NCI-H2081 (cell line): ENCODE measurements at regions not wholly inside any gene's neighbourhood (a gene's known extent, or its start where the extent isn't known, plus 50 kb on each side); places are given as distances from the start of the nearest gene placed in this dataset.

ENCODE experiments used
- DNase-seq, 2 experiments: peaks; one replicate each; lab custom pipeline; 2025; lab: John Stamatoyannopoulos, UW

- DNase-seq: no peak
Measured at GRCh38 chr9:124179196-124180071, 78.3 kb upstream of the NEK6 start.

DNA sequence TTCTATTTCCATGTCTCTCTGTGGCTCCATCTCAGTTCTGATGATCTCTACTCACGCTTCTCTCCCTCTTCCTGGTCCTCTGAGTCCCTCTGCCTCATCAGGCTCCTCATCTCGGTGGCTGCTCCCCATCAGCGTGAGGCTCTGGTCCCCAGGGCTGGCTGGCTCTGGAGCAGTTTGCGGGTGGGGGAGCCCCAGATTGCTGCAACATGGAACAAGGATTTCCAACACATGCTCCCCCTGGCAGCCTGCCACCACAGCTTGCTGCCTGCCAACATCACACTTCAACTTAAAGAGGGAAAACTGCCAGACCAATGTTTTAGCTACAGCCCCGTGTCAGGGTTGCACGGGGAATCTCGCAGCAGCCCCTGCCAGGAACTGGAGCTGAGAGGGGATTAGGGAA, 77.2 kb upstream of the NEK6 start:
- DNase-seq: peak; percentile 34 to 67

- DNase-seq: peak in 1 of 2 experiments; percentile 20
Measured at GRCh38 chr9:124182741-124183140, 75.0 kb upstream of the NEK6 start.

- DNase-seq: no peak
Measured at GRCh38 chr9:124183772-124184171, 74.0 kb upstream of the NEK6 start.

DNA sequence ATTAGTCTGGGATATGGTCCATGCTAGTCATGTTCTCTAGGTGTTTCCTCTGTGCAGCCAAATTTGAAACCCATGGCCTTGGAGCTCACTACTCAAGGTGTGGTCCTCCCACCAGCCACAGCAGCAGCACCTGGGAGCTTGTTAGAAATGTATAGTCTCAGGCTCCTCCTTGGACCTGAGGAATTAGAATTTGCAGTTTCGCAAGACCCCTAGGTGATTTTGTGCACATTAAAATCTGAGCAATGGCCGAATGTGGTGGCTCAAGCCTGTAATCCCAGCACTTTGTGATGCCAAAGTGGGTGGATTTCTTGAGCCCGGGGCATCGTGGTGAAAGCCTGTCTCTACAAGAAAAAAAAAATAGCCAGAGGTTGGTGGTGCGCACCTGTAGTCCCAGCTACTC, 72.3 kb upstream of the NEK6 start:
- DNase-seq: no peak

DNA sequence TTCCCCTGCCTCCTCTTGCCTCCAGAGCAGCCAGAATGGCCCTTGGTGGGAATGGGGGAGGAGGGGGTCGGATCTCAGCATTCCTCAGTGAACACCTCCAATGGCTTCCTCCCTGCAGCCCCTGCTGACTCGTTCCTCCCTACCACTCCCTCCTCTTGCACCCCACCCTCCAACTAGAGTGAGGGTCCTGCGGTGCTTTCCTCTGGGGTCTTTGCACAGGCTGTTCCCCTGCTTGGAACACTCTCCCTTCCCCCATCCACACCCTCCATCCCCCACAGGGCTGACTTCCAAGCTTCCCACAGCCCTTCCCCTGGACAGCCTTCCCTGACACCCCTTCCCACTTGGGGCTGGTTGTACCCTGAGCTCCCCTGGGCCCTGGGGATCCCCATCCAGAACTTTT, 70.4 kb upstream of the NEK6 start:
- no peak for DNase-seq

DNA sequence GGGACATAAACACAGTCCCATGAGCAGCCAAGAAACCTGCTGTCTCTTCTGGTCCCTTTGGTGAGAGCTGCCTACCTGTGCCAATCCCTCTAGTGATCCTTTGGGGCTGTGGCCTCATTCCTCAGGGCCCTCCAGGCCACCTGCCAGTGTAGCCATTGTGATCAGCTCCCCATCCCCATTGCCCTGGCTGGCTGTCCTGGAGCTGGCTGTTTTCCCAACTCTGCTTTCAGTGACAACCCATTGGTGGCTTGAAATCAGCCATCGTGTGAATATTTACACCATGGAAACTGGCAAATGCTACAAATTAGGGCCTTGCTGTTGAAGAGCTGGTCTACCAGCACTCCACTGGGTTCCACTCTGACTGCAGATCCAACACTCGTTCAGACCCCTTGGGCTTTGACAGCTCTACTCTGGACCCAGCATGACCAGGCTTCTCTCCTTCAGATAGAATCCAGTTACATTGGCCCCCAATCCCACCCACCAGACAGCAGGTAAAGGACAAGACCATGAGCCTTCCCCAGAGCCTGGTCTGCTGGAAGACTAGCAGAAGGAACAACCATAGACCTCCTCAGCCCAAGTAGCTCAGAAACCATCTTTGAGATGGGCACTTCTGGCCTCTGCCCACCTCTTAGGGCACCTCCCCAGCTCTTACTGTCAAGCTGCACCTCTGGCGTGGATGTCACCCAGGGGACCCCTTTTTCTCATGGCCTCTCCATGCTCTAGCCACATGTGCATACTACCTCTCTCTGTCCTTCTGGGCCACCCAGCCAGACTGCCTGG, 69.2 kb upstream of the NEK6 start:
- no peak for DNase-seq

GRCh38 chr9:124190761-124191160, 67.0 kb upstream of the NEK6 start:
- no peak for DNase-seq

GRCh38 chr9:124191691-124192395, 65.9 kb upstream of the NEK6 start:
- DNase-seq: no peak

GRCh38 chr9:124196814-124197176, 61.0 kb upstream of the NEK6 start:
- DNase-seq: no peak

GRCh38 chr9:124197177-124198095, 60.3 kb upstream of the NEK6 start:
- DNase-seq: no peak

GRCh38 chr9:124198331-124198730, 59.4 kb upstream of the NEK6 start:
- no peak for DNase-seq

DNA sequence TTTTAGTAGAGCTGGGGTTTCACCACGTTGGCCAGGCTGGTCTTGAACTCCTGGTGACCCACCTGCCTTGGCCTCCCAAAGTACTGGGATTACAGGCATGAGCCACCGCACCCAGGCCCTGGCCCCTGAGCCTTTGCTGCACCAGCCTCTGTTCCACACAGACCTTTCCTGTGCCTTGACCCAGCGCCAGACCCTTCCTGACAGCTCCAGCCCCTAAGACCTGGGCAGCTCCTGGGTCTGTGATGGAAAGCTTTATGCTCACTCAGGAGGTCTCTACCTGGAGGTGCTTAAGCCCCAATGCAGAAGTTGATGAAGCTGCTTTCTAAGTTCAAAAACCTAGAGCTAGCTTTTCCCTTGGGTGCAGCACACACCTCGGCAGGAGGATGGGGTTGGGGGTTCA, 58.8 kb upstream of the NEK6 start:
- DNase-seq: no peak

DNA sequence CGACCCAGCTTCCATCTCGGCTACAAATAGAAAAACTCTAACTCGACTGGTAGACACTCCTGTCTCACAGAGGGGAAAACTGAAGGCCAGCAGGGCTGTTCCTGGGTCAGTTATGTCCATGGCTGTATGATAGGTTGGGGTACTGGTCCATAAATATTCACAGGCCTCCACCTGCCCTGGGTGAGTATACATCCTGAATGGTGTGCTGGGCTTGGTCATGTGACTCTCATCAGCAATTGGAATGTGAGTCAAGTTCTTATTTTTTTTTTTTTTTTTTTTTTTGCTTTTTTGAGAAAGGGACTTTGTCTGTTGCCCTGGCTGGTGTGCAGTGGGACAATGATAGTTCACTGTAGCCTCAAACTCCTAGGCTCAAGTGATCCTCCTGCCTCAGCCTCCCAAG, 58.3 kb upstream of the NEK6 start:
- no peak for DNase-seq

GRCh38 chr9:124202447-124202971, 55.2 kb upstream of the NEK6 start:
- DNase-seq: no peak

- DNase-seq: peak in 1 of 2 experiments; percentile 26
Measured at GRCh38 chr9:124205686-124206352, 51.9 kb upstream of the NEK6 start.

- peak in 1 of 2 experiments; percentile 12 for DNase-seq
Measured at GRCh38 chr9:124206391-124206790, 51.4 kb upstream of the NEK6 start.
